WERI-Rb-1 (cell line): ENCODE measurements at regions not wholly inside any gene's neighbourhood (a gene's known extent, or its start where the extent isn't known, plus 50 kb on each side); places are given as distances from the start of the nearest gene placed in this dataset.

Experiments
- DNase-seq: peaks from one replicate; pipeline ENCODE4 v3.0.0-alpha.2; 2020
- H3K27ac ChIP-seq: fragments of 250-450 bp; sonication (Bioruptor Pico); 2 replicates; pipeline ENCODE4 v1.5.1; 2020; ENCODE audit warnings: mild to moderate bottlenecking, moderate library complexity
- H3K27me3 ChIP-seq: fragments of 250-450 bp; sonication (Bioruptor Pico); 2 replicates; pipeline ENCODE4 v1.5.1; 2021; ENCODE audit warnings: mild to moderate bottlenecking, low read depth, moderate library complexity; ENCODE audit not compliant: insufficient read depth, severe bottlenecking
- H3K36me3 ChIP-seq: fragments of 250-450 bp; sonication (Bioruptor Pico); 2 replicates; pipeline ENCODE4 v1.5.1; 2020; ENCODE audit warnings: mild to moderate bottlenecking, moderate library complexity
- H3K4me3 ChIP-seq: 2 replicates; pipeline ENCODE4 v1.5.1; 2011; ENCODE audit warnings: low read depth, mild to moderate bottlenecking, control low read depth, low read length
- H3K9me3 ChIP-seq: fragments of 250-450 bp; sonication (Bioruptor Pico); 2 replicates; pipeline ENCODE4 v1.5.1; 2021; ENCODE audit warnings: mild to moderate bottlenecking, moderate library complexity; ENCODE audit not compliant: severe bottlenecking
- CTCF ChIP-seq: IDR thresholded peaks from 2 replicates; pipeline ENCODE4 v1.5.1; 2011; ENCODE audit warnings: low read depth, mild to moderate bottlenecking, control low read depth, inconsistent platforms, low read length

- Histone ChIP-seq H3K27ac (no peak overlapping the region), H3K36me3 (no peaks in the 10 kb centered on the region), H3K27me3 (no peaks in the 10 kb centered on the region), H3K9me3 (no peaks in the 10 kb centered on the region), H3K4me3 (no peak overlapping the region)
- no peak for DNase-seq
- TF ChIP-seq CTCF: no peak
These were observed 262.9 kb upstream of the KLHL29 start for GRCh38 chr2:23121968-23122648.

- no peak for DNase-seq
- Histone ChIP-seq H3K27ac (no peak overlapping the region), H3K27me3 (no peaks in the 10 kb centered on the region), H3K36me3 (no peaks in the 10 kb centered on the region), H3K4me3 (no peak overlapping the region), H3K9me3 (no peaks in the 10 kb centered on the region)
- TF ChIP-seq CTCF: no peak
These were observed 262.2 kb upstream of the KLHL29 start for GRCh38 chr2:23122681-23123215.

- DNase-seq: no peak
- Histone ChIP-seq H3K9me3 (peaks cover 6% of the 10 kb centered on the region), H3K27ac (no peak overlapping the region), H3K36me3 (no peaks in the 10 kb centered on the region), H3K27me3 (no peaks in the 10 kb centered on the region), H3K4me3 (no peak overlapping the region)
- TF ChIP-seq CTCF: no peak
These were observed 261.3 kb upstream of the KLHL29 start for GRCh38 chr2:23123686-23124085.

- no peak for TF ChIP-seq CTCF
- peaks cover 11% of the 10 kb centered on the region for H3K9me3 ChIP-seq
- no peaks in the 10 kb centered on the region for H3K27me3 ChIP-seq
- no peaks in the 10 kb centered on the region for H3K36me3 ChIP-seq
- H3K4me3 ChIP-seq: no peak overlapping the region
- no peak for DNase-seq
- no peak overlapping the region for H3K27ac ChIP-seq
These were observed 260.7 kb upstream of the KLHL29 start for GRCh38 chr2:23124214-23124750.

GRCh38 chr2:23127465-23127864 lies 257.5 kb upstream of the KLHL29 start:
- Histone ChIP-seq H3K36me3 (no peaks in the 10 kb centered on the region), H3K27me3 (no peaks in the 10 kb centered on the region), H3K27ac (no peak overlapping the region), H3K9me3 (peaks cover 11% of the 10 kb centered on the region), H3K4me3 (no peak overlapping the region)
- no peak for TF ChIP-seq CTCF
- no peak for DNase-seq
